ENCODE measurements at regions not wholly inside any gene's neighbourhood (a gene's known extent, or its start where the extent isn't known, plus 50 kb on each side); places are given as distances from the start of the nearest gene placed in this dataset.

- Histone ChIP-seq H3K4me1 (ENCODE audit: insufficient read depth, poor library complexity, severe bottlenecking) (peaks cover 5% of the 10 kb centered on the region), H3K9me3 (ENCODE audit: severe bottlenecking) (no peaks in the 10 kb centered on the region), H3K27ac (ENCODE audit: poor library complexity, severe bottlenecking) (peak overlapping the region; percentile 23), H3K4me3 (ENCODE audit: severe bottlenecking) (no peak overlapping the region), H3K27me3 (ENCODE audit: insufficient read depth, poor library complexity, severe bottlenecking) (no peaks in the 10 kb centered on the region), H3K36me3 (ENCODE audit: low read depth) (no peaks in the 10 kb centered on the region)
- DNase-seq (ENCODE audit: low spot score), result no peak
- ATAC-seq (ENCODE audit: low read depth), result no peak
- TF ChIP-seq CTCF (IDR thresholded peaks at IDR 0.05; ENCODE audit: poor library complexity, severe bottlenecking), result no peak
These were observed 155.1 kb upstream of the GHITM start for GRCh38 chr10:83984256-83984640.

GRCh38 chr10:83986800-83987199, 152.5 kb upstream of the GHITM start:
- ATAC-seq (ENCODE audit: low read depth) (no peak), DNase-seq (ENCODE audit: low spot score) (no peak)
- H3K9me3 ChIP-seq (ENCODE audit: severe bottlenecking), result no peaks in the 10 kb centered on the region
- no peak overlapping the region for H3K27ac ChIP-seq (ENCODE audit: poor library complexity, severe bottlenecking)
- H3K27me3 ChIP-seq (ENCODE audit: insufficient read depth, poor library complexity, severe bottlenecking), result no peaks in the 10 kb centered on the region
- TF ChIP-seq CTCF (IDR thresholded peaks at IDR 0.05; ENCODE audit: poor library complexity, severe bottlenecking), result no peak
- H3K36me3 ChIP-seq (ENCODE audit: low read depth), result no peaks in the 10 kb centered on the region
- H3K4me1 ChIP-seq (ENCODE audit: insufficient read depth, poor library complexity, severe bottlenecking), result peaks cover 5% of the 10 kb centered on the region
- H3K4me3 ChIP-seq (ENCODE audit: severe bottlenecking), result no peak overlapping the region

GRCh38 chr10:83987216-83987615, 152.1 kb upstream of the GHITM start:
- DNase-seq (ENCODE audit: low spot score) (no peak), ATAC-seq (ENCODE audit: low read depth) (no peak)
- Histone ChIP-seq H3K27ac (ENCODE audit: poor library complexity, severe bottlenecking) (no peak overlapping the region), H3K36me3 (ENCODE audit: low read depth) (no peaks in the 10 kb centered on the region), H3K4me3 (ENCODE audit: severe bottlenecking) (no peak overlapping the region), H3K27me3 (ENCODE audit: insufficient read depth, poor library complexity, severe bottlenecking) (no peaks in the 10 kb centered on the region), H3K4me1 (ENCODE audit: insufficient read depth, poor library complexity, severe bottlenecking) (peaks cover 5% of the 10 kb centered on the region), H3K9me3 (ENCODE audit: severe bottlenecking) (no peaks in the 10 kb centered on the region)
- TF ChIP-seq CTCF (IDR thresholded peaks at IDR 0.05; ENCODE audit: poor library complexity, severe bottlenecking), result no peak

DNA sequence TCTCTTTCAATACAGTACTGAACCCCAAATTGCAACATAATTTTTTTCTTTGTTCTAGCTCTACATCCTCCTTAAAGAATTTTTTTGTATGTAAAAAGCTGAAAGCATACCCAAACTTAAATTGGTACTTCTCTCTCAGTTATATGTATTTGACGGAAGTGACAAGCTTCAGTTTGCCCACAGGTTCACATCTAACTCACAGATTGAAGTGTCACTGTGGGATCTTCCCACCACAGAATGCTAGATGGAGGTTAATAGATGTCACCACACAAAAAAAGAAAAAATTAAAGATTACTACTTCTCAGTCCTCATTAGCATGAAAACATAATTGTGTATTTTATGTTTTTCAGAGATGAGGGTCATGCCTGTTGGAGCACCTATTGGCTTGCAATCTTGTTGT, 150.9 kb upstream of the GHITM start:
- ATAC-seq (ENCODE audit: low read depth) (no peak), DNase-seq (ENCODE audit: low spot score) (no peak)
- Histone ChIP-seq H3K36me3 (ENCODE audit: low read depth) (no peaks in the 10 kb centered on the region), H3K27ac (ENCODE audit: poor library complexity, severe bottlenecking) (no peak overlapping the region), H3K27me3 (ENCODE audit: insufficient read depth, poor library complexity, severe bottlenecking) (no peaks in the 10 kb centered on the region), H3K4me1 (ENCODE audit: insufficient read depth, poor library complexity, severe bottlenecking) (peaks cover under 1% of the 10 kb centered on the region), H3K4me3 (ENCODE audit: severe bottlenecking) (no peak overlapping the region), H3K9me3 (ENCODE audit: severe bottlenecking) (no peaks in the 10 kb centered on the region)
- TF ChIP-seq CTCF (IDR thresholded peaks at IDR 0.05; ENCODE audit: poor library complexity, severe bottlenecking), result no peak

GRCh38 chr10:83990126-83990525, 149.2 kb upstream of the GHITM start:
- DNase-seq (ENCODE audit: low spot score) (no peak), ATAC-seq (ENCODE audit: low read depth) (no peak)
- Histone ChIP-seq H3K36me3 (ENCODE audit: low read depth) (no peaks in the 10 kb centered on the region), H3K4me3 (ENCODE audit: severe bottlenecking) (no peak overlapping the region), H3K9me3 (ENCODE audit: severe bottlenecking) (no peaks in the 10 kb centered on the region), H3K27ac (ENCODE audit: poor library complexity, severe bottlenecking) (no peak overlapping the region), H3K27me3 (ENCODE audit: insufficient read depth, poor library complexity, severe bottlenecking) (no peaks in the 10 kb centered on the region), H3K4me1 (ENCODE audit: insufficient read depth, poor library complexity, severe bottlenecking) (no peaks in the 10 kb centered on the region)
- no peak for TF ChIP-seq CTCF (IDR thresholded peaks at IDR 0.05; ENCODE audit: poor library complexity, severe bottlenecking)

Measured in RWPE2 (cell line).